ENCODE measurements at regions not wholly inside any gene's neighbourhood (a gene's known extent, or its start where the extent isn't known, plus 50 kb on each side); places are given as distances from the start of the nearest gene placed in this dataset.

- TF ChIP-seq RNF2 (IDR thresholded peaks at IDR 0.05; ENCODE audit: borderline replicate concordance, low read depth, low read length, missing control alignments, poor library complexity, severe bottlenecking): no peak
- TF ChIP-seq RAD21 (IDR thresholded peaks at IDR 0.05 in 1 of 2, conservative IDR thresholded peaks at IDR 0.05 in 1 of 2; ENCODE audit: low read depth in 2 of 2, low read length in 2 of 2): no peak
- no peak for TF ChIP-seq TEAD4 (IDR thresholded peaks at IDR 0.05; ENCODE audit: low read depth, low read length)
- no peak for TF ChIP-seq BACH1 (IDR thresholded peaks at IDR 0.05; ENCODE audit: low read length)
- no peak for TF ChIP-seq JUN (IDR thresholded peaks at IDR 0.05; ENCODE audit: low read depth, low read length)
- TF ChIP-seq CTCF (IDR thresholded peaks at IDR 0.05; ENCODE audit: control extremely low read depth in 1 of 3, insufficient read depth in 1 of 3, low read depth in 1 of 3, low read length in 3 of 3): no peak
These were observed 232.2 kb downstream of the MYCN start (continued) for GRCh38 chr2:16172324-16173175.

Data from H1 (cell line).